Skeletal muscle tissue (tissue), 3 donors: ENCODE measurements at regions not wholly inside any gene's neighbourhood (a gene's known extent, or its start where the extent isn't known, plus 50 kb on each side); places are given as distances from the start of the nearest gene placed in this dataset.

ENCODE experiments used
- H3K27ac ChIP-seq: one replicate; pipeline ENCODE4 v1.7.0; 2013; ENCODE audit warnings: mild to moderate bottlenecking, low read depth, low read length, inconsistent platforms
- H3K27me3 ChIP-seq, 3 donors: one replicate each; pipeline ENCODE4 v1.7.0; 2013; ENCODE audit warnings: low read length in 3 of 3; ENCODE audit not compliant: control insufficient read depth in 3 of 3, insufficient read depth in 3 of 3
- H3K36me3 ChIP-seq, 3 donors: one replicate each; pipeline ENCODE4 v1.7.0; 2013; ENCODE audit warnings: low read length in 3 of 3; ENCODE audit not compliant: control insufficient read depth in 3 of 3, insufficient read depth in 3 of 3
- H3K4me1 ChIP-seq, 3 donors: one replicate each; pipeline ENCODE4 v1.7.0; 2013; ENCODE audit warnings: low read length in 3 of 3, mild to moderate bottlenecking in 3 of 3; ENCODE audit not compliant: control insufficient read depth in 3 of 3, insufficient read depth in 3 of 3
- H3K4me3 ChIP-seq, 3 donors: one replicate each; pipeline ENCODE4 v1.7.0; 2013; ENCODE audit warnings: low read length in 3 of 3
- H3K9ac ChIP-seq, 3 donors: one replicate each; pipeline ENCODE4 v1.7.0; 2013; ENCODE audit warnings: low read length in 3 of 3, mild to moderate bottlenecking in 3 of 3, moderate library complexity in 2 of 3, low read depth in 1 of 3
- H3K9me3 ChIP-seq, 3 donors: one replicate each; pipeline ENCODE4 v1.7.0; 2013; ENCODE audit warnings: low read length in 3 of 3; ENCODE audit not compliant: control insufficient read depth in 3 of 3
- donor health status: Osteomylitis.

DNA sequence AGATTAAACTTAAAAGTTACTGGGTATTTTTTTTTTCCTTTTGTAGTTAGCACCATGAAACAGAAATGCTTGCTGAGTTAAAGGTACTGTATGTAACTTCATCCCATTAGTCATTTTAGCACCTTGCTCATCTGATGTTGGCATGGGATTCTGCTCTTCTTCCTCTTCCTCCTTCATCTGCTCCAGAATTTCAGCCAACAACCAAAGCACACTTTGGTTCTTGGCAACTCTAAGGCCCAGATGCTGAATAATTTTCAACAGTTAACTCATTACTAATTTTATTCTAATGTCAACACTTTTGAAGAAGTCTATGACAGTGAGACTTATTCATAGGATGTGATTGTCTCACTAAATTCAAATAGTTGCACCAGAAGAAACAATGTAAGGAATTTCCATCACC lies 359.2 kb downstream of the KCTD12 start:
- H3K9me3 ChIP-seq: no peaks in the 10 kb centered on the region
- H3K27ac ChIP-seq: no peak overlapping the region
- no peak overlapping the region for H3K4me3 ChIP-seq
- no peak overlapping the region for H3K9ac ChIP-seq
- H3K36me3 ChIP-seq: no peaks in the 10 kb centered on the region
- H3K4me1 ChIP-seq: no peaks in the 10 kb centered on the region
- H3K27me3 ChIP-seq: no peaks in the 10 kb centered on the region

DNA sequence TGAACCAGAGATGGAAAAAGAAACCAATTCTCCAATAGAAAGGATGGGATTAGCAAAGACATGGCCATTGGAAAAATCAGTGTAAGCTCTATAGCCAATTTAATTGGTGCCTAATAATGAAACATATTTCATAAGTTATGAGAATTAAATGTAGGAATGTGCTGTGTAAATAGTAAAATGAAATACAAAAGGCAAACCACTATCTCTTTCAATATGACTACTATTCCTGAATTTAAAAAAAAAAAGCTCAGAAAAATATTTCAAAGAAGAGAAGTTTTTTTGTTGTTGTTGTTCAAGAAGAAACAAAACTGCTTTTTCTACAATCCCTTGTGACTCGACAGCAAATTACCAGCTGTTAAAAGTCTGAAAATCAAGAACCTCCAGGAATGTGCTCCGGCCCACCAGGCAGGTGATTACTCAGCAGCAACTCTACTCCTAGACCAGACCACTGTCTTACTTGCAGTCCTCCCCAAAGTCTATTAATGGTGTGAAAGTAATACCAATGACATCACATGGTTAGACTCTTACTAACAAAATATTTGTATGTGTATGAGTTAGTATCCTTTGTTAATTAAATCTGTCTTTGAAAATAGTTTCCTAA lies 362.4 kb downstream of the KCTD12 start:
- no peaks in the 10 kb centered on the region for H3K4me1 ChIP-seq
- H3K9me3 ChIP-seq: no peaks in the 10 kb centered on the region
- H3K27me3 ChIP-seq: no peaks in the 10 kb centered on the region
- no peaks in the 10 kb centered on the region for H3K36me3 ChIP-seq
- no peak overlapping the region for H3K9ac ChIP-seq
- H3K4me3 ChIP-seq: no peak overlapping the region
- no peak overlapping the region for H3K27ac ChIP-seq

DNA sequence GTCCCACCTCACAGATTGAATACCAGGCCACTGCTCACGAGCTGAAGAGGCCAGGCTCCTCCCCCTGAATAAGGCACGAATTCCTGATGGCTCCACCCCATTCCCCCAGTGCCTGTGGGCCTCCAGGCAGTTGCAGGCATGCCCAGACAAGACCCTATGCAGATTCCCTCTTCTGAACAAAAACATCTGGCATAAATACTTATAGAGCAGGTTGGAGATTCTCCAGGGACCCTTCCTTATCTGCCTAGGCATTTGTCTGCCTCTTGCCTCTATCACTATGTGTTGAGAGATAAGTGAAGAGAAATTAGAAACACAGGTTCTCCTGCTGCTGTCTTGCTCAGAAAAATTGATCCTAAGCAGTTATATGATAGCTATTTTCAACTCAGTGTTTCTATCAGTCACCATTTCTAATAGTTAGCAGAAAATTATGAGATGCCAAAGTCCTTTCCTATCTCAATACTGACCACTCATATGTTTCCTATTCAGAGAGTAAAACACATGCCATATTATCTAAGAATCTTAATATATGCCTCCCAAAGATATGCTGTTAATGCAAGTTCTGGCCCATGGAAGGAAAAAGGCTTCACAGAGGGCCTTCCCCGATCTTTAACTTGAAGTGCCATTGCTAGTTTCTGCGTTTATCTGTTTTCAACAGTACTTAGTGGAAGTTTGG lies 364.0 kb downstream of the KCTD12 start:
- no peaks in the 10 kb centered on the region for H3K27me3 ChIP-seq
- H3K27ac ChIP-seq: no peak overlapping the region
- H3K4me3 ChIP-seq: no peak overlapping the region
- no peaks in the 10 kb centered on the region for H3K36me3 ChIP-seq
- H3K4me1 ChIP-seq: no peaks in the 10 kb centered on the region
- H3K9ac ChIP-seq: no peak overlapping the region
- H3K9me3 ChIP-seq: no peaks in the 10 kb centered on the region

DNA sequence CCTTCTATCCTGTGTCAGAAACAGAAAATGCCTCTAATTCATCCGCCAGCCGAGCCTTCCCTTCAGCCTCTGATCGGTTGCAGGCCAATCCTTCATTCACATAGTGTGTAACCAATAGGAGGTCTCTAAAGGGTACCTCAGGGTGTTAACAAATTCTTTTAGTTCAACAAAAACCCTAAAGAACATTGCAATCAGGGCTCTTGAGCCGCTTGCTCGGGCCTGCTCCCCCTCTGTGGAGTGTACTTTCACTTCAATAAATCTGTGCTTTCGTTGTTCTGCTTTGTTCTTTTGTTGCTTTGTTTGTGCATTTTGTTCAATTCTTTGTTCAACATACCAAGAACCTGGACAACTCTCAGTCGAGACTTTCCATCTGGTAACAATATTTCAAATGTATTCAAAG lies 366.5 kb downstream of the KCTD12 start:
- no peaks in the 10 kb centered on the region for H3K36me3 ChIP-seq
- no peak overlapping the region for H3K4me3 ChIP-seq
- H3K27me3 ChIP-seq: no peaks in the 10 kb centered on the region
- H3K9me3 ChIP-seq: no peaks in the 10 kb centered on the region
- no peaks in the 10 kb centered on the region for H3K4me1 ChIP-seq
- H3K9ac ChIP-seq: no peak overlapping the region
- H3K27ac ChIP-seq: no peak overlapping the region

DNA sequence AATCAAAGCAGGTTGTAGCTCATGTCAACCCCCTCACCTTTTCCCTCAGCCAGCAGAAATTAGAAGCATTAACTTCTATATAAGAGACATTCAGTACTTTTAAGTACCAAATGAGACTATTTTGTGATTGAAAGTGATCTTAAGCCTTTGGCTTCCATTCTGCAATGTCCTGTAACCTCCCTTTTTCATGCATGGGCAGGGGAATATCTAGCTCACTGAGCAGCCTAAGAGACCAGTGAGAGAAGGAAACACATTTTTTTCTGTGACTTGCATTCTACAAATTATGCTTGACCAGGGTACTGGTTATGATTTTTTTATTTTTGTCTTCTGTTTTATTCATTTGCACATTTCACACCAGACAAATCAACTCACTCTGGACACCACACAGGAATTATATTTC lies 369.6 kb downstream of the KCTD12 start:
- Histone ChIP-seq H3K9me3 (no peaks in the 10 kb centered on the region), H3K4me3 (no peak overlapping the region), H3K36me3 (no peaks in the 10 kb centered on the region), H3K4me1 (no peaks in the 10 kb centered on the region), H3K9ac (no peak overlapping the region), H3K27me3 (no peaks in the 10 kb centered on the region), H3K27ac (no peak overlapping the region)

DNA sequence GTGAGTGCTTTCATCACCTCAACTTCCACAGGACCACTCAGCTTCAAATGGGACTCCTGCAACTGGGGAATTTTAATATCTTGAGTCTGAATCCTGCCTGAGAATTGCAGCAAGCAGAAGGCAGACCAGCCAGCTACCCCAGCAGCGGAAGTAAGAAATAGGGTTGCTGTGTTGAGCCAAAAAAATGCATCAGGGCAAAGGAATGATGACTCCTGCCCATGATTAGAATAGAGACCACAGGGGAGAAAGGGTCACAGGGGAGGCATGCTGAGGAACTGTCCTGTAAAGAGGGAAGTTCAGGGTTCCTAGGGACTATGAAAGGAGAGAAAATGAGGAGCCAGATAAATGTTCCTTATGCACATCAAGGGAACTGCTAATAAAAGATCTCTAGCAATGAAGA lies 370.2 kb downstream of the KCTD12 start:
- Histone ChIP-seq H3K9ac (no peak overlapping the region), H3K27ac (no peak overlapping the region)

DNA sequence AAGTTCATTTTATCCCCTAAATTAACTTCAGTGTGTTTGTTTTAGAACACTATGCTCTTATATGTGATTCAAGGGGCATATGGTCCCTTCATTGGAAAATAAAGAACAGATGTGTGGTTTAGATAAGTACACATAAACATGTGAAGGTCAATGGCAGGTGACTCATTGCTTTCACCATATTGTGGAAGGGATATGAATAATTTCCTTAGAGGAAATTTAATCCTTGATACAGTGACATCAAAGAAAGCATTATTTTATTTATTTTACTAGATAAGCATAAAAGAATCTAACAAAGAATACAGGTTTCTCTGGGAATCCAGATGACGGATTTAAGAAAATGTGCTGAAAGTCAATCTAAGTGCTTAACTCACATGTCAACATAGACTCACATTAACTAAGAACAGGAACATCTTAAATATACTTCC lies 373.5 kb downstream of the KCTD12 start:
- H3K4me3 ChIP-seq: no peak overlapping the region
- H3K27ac ChIP-seq: no peak overlapping the region
- no peak overlapping the region for H3K9ac ChIP-seq
- no peaks in the 10 kb centered on the region for H3K36me3 ChIP-seq
- no peaks in the 10 kb centered on the region for H3K9me3 ChIP-seq
- no peaks in the 10 kb centered on the region for H3K4me1 ChIP-seq
- H3K27me3 ChIP-seq: no peaks in the 10 kb centered on the region

More for the DNA sequence above, 370.2 kb downstream of the KCTD12 start:
- no peaks in the 10 kb centered on the region for H3K4me1 ChIP-seq
- no peak overlapping the region for H3K4me3 ChIP-seq
- no peaks in the 10 kb centered on the region for H3K27me3 ChIP-seq
- H3K9me3 ChIP-seq: no peaks in the 10 kb centered on the region
- H3K36me3 ChIP-seq: no peaks in the 10 kb centered on the region

DNA sequence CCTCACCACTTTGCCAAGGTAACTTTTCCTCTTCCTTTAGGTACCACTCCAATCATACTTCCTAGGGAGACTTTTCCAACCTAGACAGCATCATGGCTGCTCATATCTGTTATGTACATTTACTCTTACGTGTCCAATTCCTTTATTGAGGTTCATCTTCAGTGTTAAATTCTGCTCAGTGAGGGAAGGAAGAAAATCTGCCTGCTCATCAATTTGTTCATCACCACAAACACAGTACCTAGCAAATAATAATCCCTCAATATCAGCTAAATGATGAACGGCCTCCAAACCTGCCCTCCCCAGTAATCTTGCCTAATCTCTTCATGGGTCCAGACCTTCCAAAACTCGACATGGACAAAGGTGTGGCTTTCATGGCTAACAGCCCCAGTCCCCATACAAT lies 380.8 kb downstream of the KCTD12 start:
- no peaks in the 10 kb centered on the region for H3K27me3 ChIP-seq

DNA sequence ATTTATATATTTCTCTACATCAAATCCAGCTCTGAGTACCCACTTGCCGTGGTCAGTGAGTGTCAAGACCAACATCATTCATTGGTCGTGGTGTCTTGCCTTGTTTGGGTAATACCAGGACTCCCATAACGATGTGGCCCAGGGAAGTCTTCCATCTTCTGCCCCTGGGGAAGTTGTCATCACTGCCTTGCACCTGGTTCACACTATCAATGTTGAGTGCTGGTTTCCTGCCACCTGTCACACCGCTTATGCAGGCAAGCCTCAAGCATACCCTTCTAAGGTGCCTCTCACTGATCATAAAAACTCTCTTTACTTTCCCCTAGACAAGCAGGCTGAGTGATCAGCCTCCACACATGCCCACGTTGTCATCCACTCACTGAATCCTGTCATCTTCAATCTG lies 382.4 kb downstream of the KCTD12 start:
- no peaks in the 10 kb centered on the region for H3K9me3 ChIP-seq
- no peak overlapping the region for H3K4me3 ChIP-seq
- no peak overlapping the region for H3K9ac ChIP-seq
- H3K27ac ChIP-seq: no peak overlapping the region
- H3K4me1 ChIP-seq: no peaks in the 10 kb centered on the region
- H3K27me3 ChIP-seq: no peaks in the 10 kb centered on the region
- H3K36me3 ChIP-seq: no peaks in the 10 kb centered on the region

More for the DNA sequence above, 380.8 kb downstream of the KCTD12 start:
- Histone ChIP-seq H3K4me1 (no peaks in the 10 kb centered on the region), H3K9ac (no peak overlapping the region), H3K27ac (no peak overlapping the region), H3K9me3 (no peaks in the 10 kb centered on the region), H3K4me3 (no peak overlapping the region), H3K36me3 (no peaks in the 10 kb centered on the region)

DNA sequence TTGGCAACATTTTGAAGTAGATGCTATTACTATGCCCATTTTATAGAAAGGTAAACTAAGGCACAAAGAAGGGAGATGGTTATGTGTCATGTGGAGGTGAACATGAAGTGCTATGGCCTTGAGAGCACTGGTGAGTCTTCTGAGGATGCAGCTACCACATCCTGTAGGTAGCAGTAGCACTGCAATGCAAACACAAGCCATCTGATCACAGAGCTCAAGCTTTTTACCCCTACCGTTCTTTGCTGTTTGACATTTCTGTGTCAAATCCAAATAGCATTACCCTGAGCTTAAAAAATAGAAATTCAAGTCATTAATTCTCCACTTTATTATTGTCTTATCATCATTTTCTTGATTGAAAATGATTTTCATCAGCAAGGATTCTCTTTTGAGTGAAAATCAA lies 382.9 kb downstream of the KCTD12 start:
- Histone ChIP-seq H3K36me3 (no peaks in the 10 kb centered on the region), H3K4me1 (no peaks in the 10 kb centered on the region), H3K9ac (no peak overlapping the region), H3K27ac (no peak overlapping the region), H3K4me3 (no peak overlapping the region), H3K9me3 (no peaks in the 10 kb centered on the region), H3K27me3 (no peaks in the 10 kb centered on the region)
